SK-N-SH (cell line): ENCODE measurements at regions not wholly inside any gene's neighbourhood (a gene's known extent, or its start where the extent isn't known, plus 50 kb on each side); places are given as distances from the start of the nearest gene placed in this dataset.

ENCODE experiments used
- CTCF ChIA-PET: fragments of 300-600, 350-600 bp; formaldehyde crosslinking; extraction: SDS; loops from one replicate; lab custom pipeline; 2021; lab: Yijun Ruan, JAX
- POLR2A ChIA-PET: fragments of 350-600 bp; sonication (Branson Sonifier 250); formaldehyde crosslinking; extraction: SDS; loops from one replicate; lab custom pipeline; 2020; ENCODE audit warnings: antibody characterized with exemption, inconsistent platforms; lab: Yijun Ruan, JAX
- DNase-seq: peaks from one replicate; pipeline ENCODE4 v3.0.0; 2012
- H2AFZ ChIP-seq: fragments of 200-600 bp; sonication (generic); 2 replicates; pipeline ENCODE4 v1.8.1; 2016; ENCODE audit warnings: antibody characterized with exemption, mild to moderate bottlenecking, low read depth
- H3F3A ChIP-seq: fragments of 200-600 bp; sonication (generic); replicated peaks from 2 replicates; pipeline ENCODE3; 2016; ENCODE audit warnings: antibody characterized with exemption, mild to moderate bottlenecking; ENCODE audit not compliant: insufficient read depth
- H3K27ac ChIP-seq, 2 experiments: fragments of 200-500 bp in 1 of 2; fragments of 200-600 bp in 1 of 2; sonication (Bioruptor generic) in 1 of 2; sonication (generic), shearing (Covaris generic) in 1 of 2; 2 replicates each; pipeline versions ENCODE4 v1.5.1 to v1.6.1; 2014 to 2016; ENCODE audit warnings: low read depth in 2 of 2, inconsistent platforms in 1 of 2, low read length in 1 of 2, mild to moderate bottlenecking in 1 of 2, mixed read lengths in 1 of 2
- H3K27me3 ChIP-seq: fragments of 200-600 bp; sonication (generic), shearing (Covaris generic); 2 replicates; pipeline ENCODE4 v1.6.1; 2016; ENCODE audit warnings: mixed run types; ENCODE audit not compliant: insufficient read depth
- H3K36me3 ChIP-seq, 2 experiments: fragments of 200-500 bp in 1 of 2; fragments of 200-600 bp in 1 of 2; sonication (Bioruptor generic) in 1 of 2; sonication (generic) in 1 of 2; replicated peaks in 1 of 2; 2 replicates each; pipeline versions ENCODE3 to v1.5.1; 2014 to 2016; ENCODE audit warnings: low read length in 1 of 2, mild to moderate bottlenecking in 1 of 2; ENCODE audit not compliant: insufficient read depth in 2 of 2, control insufficient read depth in 1 of 2
- H3K4me1 ChIP-seq, 2 experiments: fragments of 200-500 bp in 1 of 2; fragments of 200-600 bp in 1 of 2; sonication (Bioruptor generic) in 1 of 2; sonication (generic), shearing (Covaris generic) in 1 of 2; 2 replicates each; pipeline versions ENCODE4 v1.5.1 to v1.6.1; 2014 to 2016; ENCODE audit warnings: low read depth in 1 of 2, low read length in 1 of 2, mixed run types in 1 of 2; ENCODE audit not compliant: insufficient read depth in 2 of 2, control insufficient read depth in 1 of 2
- H3K4me2 ChIP-seq: fragments of 200-600 bp; sonication (generic), shearing (Covaris generic); 2 replicates; pipeline ENCODE4 v1.6.1; 2017; ENCODE audit warnings: mixed run types
- H3K4me3 ChIP-seq, 2 experiments: fragments of 200-500 bp in 1 of 2; fragments of 200-600 bp in 1 of 2; sonication (Bioruptor generic) in 1 of 2; sonication (generic), shearing (Covaris generic) in 1 of 2; 2 replicates each; pipeline versions ENCODE4 v1.5.1 to v1.8.1; 2014 to 2016; ENCODE audit warnings: low read depth in 2 of 2, inconsistent platforms in 1 of 2, low read length in 1 of 2, mild to moderate bottlenecking in 1 of 2, mixed read lengths in 1 of 2, moderate library complexity in 1 of 2
- H3K79me2 ChIP-seq: fragments of 200-600 bp; sonication (generic); 2 replicates; pipeline ENCODE4 v1.8.1; 2017; ENCODE audit warnings: mild to moderate bottlenecking; ENCODE audit not compliant: insufficient read depth
- H3K9ac ChIP-seq: fragments of 200-600 bp; sonication (generic); 2 replicates; pipeline ENCODE4 v1.6.1; 2017; ENCODE audit warnings: mixed run types
- H3K9me2 ChIP-seq: fragments of 200-600 bp; sonication (generic); 2 replicates; pipeline ENCODE4 v1.6.1; 2017; ENCODE audit warnings: mixed run types
- H3K9me3 ChIP-seq: fragments of 200-600 bp; sonication (generic); 2 replicates; pipeline ENCODE4 v1.6.1; 2017; ENCODE audit warnings: mixed run types, mild to moderate bottlenecking, moderate library complexity
- H4K20me1 ChIP-seq: fragments of 200-600 bp; sonication (generic); 2 replicates; pipeline ENCODE4 v1.6.1; 2017; ENCODE audit warnings: mild to moderate bottlenecking, mixed run types; ENCODE audit not compliant: insufficient read depth
- CHD2 ChIP-seq: fragments of 150-350 bp; IDR thresholded peaks from 2 replicates; pipeline ENCODE4 v1.6.1; 2018; ENCODE audit warnings: low read length; ENCODE audit not compliant: partially characterized antibody
- EZH2phosphoT487 ChIP-seq: fragments of 200-600 bp; sonication (generic); IDR thresholded peaks from 2 replicates; pipeline ENCODE4 v1.6.1; 2017; ENCODE audit warnings: low read depth, mixed run types, mild to moderate bottlenecking, antibody characterized with exemption, moderate library complexity, borderline replicate concordance
- GATA2 ChIP-seq: sonication (generic); formaldehyde crosslinking; IDR thresholded peaks from 2 replicates; pipeline ENCODE4 v1.5.0; 2020; ENCODE audit warnings: mild to moderate bottlenecking, missing genetic modification reagents
- JUND ChIP-seq: IDR thresholded peaks from 2 replicates; pipeline ENCODE4 v1.4.0; 2012
- MXI1 ChIP-seq: IDR thresholded peaks from 2 replicates; pipeline ENCODE4 v1.6.1; 2012; ENCODE audit warnings: mild to moderate bottlenecking, low read depth, low read length, improper control_type of control experiment
- NRF1 ChIP-seq: IDR thresholded peaks from 2 replicates; pipeline ENCODE4 v1.6.1; 2012; ENCODE audit warnings: low read depth, mild to moderate bottlenecking, low read length
- WGBS: methylation state at CpG from one replicate; pipeline ENCODE4 v1.1.6; 2017; ENCODE audit warnings: low lambda C conversion rate; 5-methylcytosine and 5-hydroxymethylcytosine counted together
- TF ChIP-seq, protein P1 (sequence below): fragments of 200-600 bp; sonication (generic); IDR thresholded peaks from 2 replicates; pipeline ENCODE4 v1.6.1; 2017; ENCODE audit warnings: antibody characterized with exemption, mild to moderate bottlenecking, moderate library complexity
- TF ChIP-seq, protein P2 (sequence below): IDR thresholded peaks from 2 replicates; pipeline ENCODE4 v1.4.0; 2012; ENCODE audit warnings: low read depth
- TF ChIP-seq, protein P3 (sequence below): IDR thresholded peaks from 2 replicates; pipeline ENCODE4 v1.6.1; 2012; ENCODE audit warnings: mild to moderate bottlenecking, low read depth, low read length, moderate library complexity
- TF ChIP-seq, protein P4 (sequence below): IDR thresholded peaks from 2 replicates; pipeline ENCODE4 v1.4.0; 2012; ENCODE audit warnings: low read depth, borderline replicate concordance
- TF ChIP-seq, protein P5 (sequence below): fragments of 150-350 bp; IDR thresholded peaks from 2 replicates; pipeline ENCODE4 v1.6.1; 2017; ENCODE audit warnings: antibody characterized with exemption, low read length, low read depth, borderline replicate concordance

DNA sequence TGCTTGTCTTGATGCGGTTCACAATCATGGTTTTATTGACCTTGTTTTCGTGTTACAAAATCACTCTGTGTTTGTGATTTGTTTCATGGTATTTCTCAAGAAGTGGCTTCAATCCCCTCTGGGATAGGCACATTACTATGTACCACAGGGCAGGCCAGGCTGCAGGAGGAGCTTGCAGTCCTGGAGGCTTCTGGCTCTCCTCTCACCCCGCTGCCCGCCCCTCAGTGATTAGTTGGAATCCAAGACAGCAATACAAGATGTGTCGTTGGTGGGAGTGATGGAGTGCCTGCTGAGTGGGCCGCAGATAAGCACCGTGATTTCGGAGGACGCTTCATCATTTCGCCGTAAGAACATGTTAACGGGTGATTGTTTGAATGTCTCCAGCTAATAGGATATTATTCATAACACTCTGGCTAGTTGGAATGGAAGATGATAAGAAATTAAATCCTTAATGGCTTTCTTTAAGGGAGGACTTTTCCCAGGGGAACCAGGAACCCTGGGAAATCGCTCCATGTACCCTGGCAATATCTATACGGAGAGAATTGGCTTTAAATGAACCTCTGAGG is 384.4 kb downstream of the MIAT start (continued):
- TF ChIP-seq, protein P1, sequence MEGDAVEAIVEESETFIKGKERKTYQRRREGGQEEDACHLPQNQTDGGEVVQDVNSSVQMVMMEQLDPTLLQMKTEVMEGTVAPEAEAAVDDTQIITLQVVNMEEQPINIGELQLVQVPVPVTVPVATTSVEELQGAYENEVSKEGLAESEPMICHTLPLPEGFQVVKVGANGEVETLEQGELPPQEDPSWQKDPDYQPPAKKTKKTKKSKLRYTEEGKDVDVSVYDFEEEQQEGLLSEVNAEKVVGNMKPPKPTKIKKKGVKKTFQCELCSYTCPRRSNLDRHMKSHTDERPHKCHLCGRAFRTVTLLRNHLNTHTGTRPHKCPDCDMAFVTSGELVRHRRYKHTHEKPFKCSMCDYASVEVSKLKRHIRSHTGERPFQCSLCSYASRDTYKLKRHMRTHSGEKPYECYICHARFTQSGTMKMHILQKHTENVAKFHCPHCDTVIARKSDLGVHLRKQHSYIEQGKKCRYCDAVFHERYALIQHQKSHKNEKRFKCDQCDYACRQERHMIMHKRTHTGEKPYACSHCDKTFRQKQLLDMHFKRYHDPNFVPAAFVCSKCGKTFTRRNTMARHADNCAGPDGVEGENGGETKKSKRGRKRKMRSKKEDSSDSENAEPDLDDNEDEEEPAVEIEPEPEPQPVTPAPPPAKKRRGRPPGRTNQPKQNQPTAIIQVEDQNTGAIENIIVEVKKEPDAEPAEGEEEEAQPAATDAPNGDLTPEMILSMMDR, result no peak
- TF ChIP-seq, protein P2, sequence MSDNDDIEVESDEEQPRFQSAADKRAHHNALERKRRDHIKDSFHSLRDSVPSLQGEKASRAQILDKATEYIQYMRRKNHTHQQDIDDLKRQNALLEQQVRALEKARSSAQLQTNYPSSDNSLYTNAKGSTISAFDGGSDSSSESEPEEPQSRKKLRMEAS, result no peak
- TF ChIP-seq NRF1 (no peak), EZH2phosphoT487 (no peak)
- TF ChIP-seq, protein P3, sequence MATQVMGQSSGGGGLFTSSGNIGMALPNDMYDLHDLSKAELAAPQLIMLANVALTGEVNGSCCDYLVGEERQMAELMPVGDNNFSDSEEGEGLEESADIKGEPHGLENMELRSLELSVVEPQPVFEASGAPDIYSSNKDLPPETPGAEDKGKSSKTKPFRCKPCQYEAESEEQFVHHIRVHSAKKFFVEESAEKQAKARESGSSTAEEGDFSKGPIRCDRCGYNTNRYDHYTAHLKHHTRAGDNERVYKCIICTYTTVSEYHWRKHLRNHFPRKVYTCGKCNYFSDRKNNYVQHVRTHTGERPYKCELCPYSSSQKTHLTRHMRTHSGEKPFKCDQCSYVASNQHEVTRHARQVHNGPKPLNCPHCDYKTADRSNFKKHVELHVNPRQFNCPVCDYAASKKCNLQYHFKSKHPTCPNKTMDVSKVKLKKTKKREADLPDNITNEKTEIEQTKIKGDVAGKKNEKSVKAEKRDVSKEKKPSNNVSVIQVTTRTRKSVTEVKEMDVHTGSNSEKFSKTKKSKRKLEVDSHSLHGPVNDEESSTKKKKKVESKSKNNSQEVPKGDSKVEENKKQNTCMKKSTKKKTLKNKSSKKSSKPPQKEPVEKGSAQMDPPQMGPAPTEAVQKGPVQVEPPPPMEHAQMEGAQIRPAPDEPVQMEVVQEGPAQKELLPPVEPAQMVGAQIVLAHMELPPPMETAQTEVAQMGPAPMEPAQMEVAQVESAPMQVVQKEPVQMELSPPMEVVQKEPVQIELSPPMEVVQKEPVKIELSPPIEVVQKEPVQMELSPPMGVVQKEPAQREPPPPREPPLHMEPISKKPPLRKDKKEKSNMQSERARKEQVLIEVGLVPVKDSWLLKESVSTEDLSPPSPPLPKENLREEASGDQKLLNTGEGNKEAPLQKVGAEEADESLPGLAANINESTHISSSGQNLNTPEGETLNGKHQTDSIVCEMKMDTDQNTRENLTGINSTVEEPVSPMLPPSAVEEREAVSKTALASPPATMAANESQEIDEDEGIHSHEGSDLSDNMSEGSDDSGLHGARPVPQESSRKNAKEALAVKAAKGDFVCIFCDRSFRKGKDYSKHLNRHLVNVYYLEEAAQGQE, result no peak

DNA sequence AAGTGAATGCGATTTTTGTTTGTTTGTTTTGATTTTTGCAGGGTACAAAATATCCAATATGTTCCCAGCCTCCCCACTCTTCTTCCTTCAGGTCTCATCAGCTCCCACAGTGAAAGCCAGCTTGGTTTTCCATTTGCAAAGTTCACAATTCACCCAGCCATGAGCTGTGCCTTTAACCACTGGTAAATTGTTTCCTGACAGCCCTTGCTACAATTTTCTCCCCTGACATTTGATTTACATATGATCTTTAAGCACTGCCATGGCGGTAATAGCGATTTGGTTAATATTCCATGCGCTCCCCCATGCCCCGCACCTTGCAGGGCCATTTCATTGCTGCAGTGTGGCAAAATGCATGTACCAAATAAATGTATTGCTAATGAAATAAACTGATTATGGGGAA is 385.9 kb downstream of the MIAT start:
- H3K36me3 ChIP-seq, result no peaks in the 10 kb centered on the region
- POLR2A ChIA-PET, result no interaction called here
- peaks cover 0 to 7% of the 10 kb centered on the region in 2 experiments; a peak in 2 of 4 replicates for H3K4me1 ChIP-seq
- peaks cover 3% of the 10 kb centered on the region; the same call in 1 of the 2 replicates for H3K27me3 ChIP-seq
- no peaks in the 10 kb centered on the region for H3K9me3 ChIP-seq
- H3K79me2 ChIP-seq, result no peaks in the 10 kb centered on the region
- peaks cover 4% of the 10 kb centered on the region for H3F3A ChIP-seq
- no peak overlapping the region for H3K4me2 ChIP-seq
- 68% methylated on average over 5 of the region's 5 CpGs for WGBS
- no peak overlapping the region for H2AFZ ChIP-seq
- no peaks in the 10 kb centered on the region for H3K9me2 ChIP-seq
- H3K9ac ChIP-seq, result no peak overlapping the region
- H3K4me3 ChIP-seq, result no peak overlapping the region
- CTCF ChIA-PET, result interaction anchor here (0.6 to 1.9 kb wide), 2 partner anchors 11 to 12 kb away, joined by 3 to 6 read pairs; no protein-coding TSS in a partner anchor
- DNase-seq, result no peak
- H3K27ac ChIP-seq, result no peak overlapping the region
- TF ChIP-seq CHD2 (no peak), GATA2 (CRISPR knock-in tag) (no peak), JUND (no peak), MXI1 (no peak), EZH2phosphoT487 (no peak)
- TF ChIP-seq, protein P1, result no peak
- TF ChIP-seq, protein P4, sequence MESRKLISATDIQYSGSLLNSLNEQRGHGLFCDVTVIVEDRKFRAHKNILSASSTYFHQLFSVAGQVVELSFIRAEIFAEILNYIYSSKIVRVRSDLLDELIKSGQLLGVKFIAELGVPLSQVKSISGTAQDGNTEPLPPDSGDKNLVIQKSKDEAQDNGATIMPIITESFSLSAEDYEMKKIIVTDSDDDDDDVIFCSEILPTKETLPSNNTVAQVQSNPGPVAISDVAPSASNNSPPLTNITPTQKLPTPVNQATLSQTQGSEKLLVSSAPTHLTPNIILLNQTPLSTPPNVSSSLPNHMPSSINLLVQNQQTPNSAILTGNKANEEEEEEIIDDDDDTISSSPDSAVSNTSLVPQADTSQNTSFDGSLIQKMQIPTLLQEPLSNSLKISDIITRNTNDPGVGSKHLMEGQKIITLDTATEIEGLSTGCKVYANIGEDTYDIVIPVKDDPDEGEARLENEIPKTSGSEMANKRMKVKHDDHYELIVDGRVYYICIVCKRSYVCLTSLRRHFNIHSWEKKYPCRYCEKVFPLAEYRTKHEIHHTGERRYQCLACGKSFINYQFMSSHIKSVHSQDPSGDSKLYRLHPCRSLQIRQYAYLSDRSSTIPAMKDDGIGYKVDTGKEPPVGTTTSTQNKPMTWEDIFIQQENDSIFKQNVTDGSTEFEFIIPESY, result no peak
- TF ChIP-seq, protein P5, sequence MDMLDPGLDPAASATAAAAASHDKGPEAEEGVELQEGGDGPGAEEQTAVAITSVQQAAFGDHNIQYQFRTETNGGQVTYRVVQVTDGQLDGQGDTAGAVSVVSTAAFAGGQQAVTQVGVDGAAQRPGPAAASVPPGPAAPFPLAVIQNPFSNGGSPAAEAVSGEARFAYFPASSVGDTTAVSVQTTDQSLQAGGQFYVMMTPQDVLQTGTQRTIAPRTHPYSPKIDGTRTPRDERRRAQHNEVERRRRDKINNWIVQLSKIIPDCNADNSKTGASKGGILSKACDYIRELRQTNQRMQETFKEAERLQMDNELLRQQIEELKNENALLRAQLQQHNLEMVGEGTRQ, result no peak
- H4K20me1 ChIP-seq, result no peaks in the 10 kb centered on the region
